ENCODE measurements at regions not wholly inside any gene's neighbourhood (a gene's known extent, or its start where the extent isn't known, plus 50 kb on each side); places are given as distances from the start of the nearest gene placed in this dataset.
"Not testable (repeated sequence)": the region's sequence is repeated elsewhere in the genome, so short reads cannot be mapped to it uniquely, and the experiment has no call there.

GRCh38 chr7:42560866-42561265 lies 323.9 kb upstream of the GLI3 start:
- peaks cover 0 to 15% (median 0%) of the 10 kb centered on the region in 3 donors for H3K9me3 ChIP-seq
- H3K4me1 ChIP-seq, result no peaks in the 10 kb centered on the region
- H3K36me3 ChIP-seq, result no peaks in the 10 kb centered on the region
- no peaks in the 10 kb centered on the region for H3K27me3 ChIP-seq
- no peak overlapping the region for H3K27ac ChIP-seq
- ATAC-seq, result no peak
- H3K4me3 ChIP-seq, result no peak overlapping the region
- TF ChIP-seq POLR2A (IDR thresholded peaks at IDR 0.05), result no peak
- TF ChIP-seq POLR2AphosphoS5 (IDR thresholded peaks at IDR 0.05), result no peak
- no peak for TF ChIP-seq CTCF (IDR thresholded peaks at IDR 0.05)
- TF ChIP-seq EP300 (IDR thresholded peaks at IDR 0.05), result no peak
- WGBS, 2 donors (ENCODE audit: low coverage in 1 of 2), result 84 to 90% methylated on average over 2 of the region's 2 CpGs

- not testable (repeated sequence) for H3K4me3 ChIP-seq, H3K27ac ChIP-seq, H3K27me3 ChIP-seq, H3K36me3 ChIP-seq, H3K4me1 ChIP-seq, ATAC-seq
- 100% methylated on average over 2 of the region's 2 CpGs; no CpG with 5 or more reads in 1 of the 2 donors for WGBS, 2 donors (ENCODE audit: low coverage in 1 of 2)
- H3K9me3 ChIP-seq, result peaks cover 0 to 22% (median 0%) of the 10 kb centered on the region in 3 donors
Measured at GRCh38 chr7:42554932-42555331, 317.9 kb upstream of the GLI3 start.

- TF ChIP-seq EP300 (IDR thresholded peaks at IDR 0.05), result no peak
- TF ChIP-seq POLR2AphosphoS5 (IDR thresholded peaks at IDR 0.05), result no peak
- no peak for TF ChIP-seq CTCF (IDR thresholded peaks at IDR 0.05)
- no peak for TF ChIP-seq POLR2A (IDR thresholded peaks at IDR 0.05)
- no peak overlapping the region for H3K4me3 ChIP-seq
- no peak overlapping the region for H3K27ac ChIP-seq
- H3K9me3 ChIP-seq, result peaks cover 0 to 22% (median 0%) of the 10 kb centered on the region in 3 donors
- H3K4me1 ChIP-seq, result no peaks in the 10 kb centered on the region
- no peak for ATAC-seq
- no peaks in the 10 kb centered on the region for H3K36me3 ChIP-seq
- no peaks in the 10 kb centered on the region for H3K27me3 ChIP-seq
Measured at GRCh38 chr7:42552227-42552626, 315.2 kb upstream of the GLI3 start.

GRCh38 chr7:42550706-42551470 lies 313.9 kb upstream of the GLI3 start:
- Histone ChIP-seq H3K36me3 (no peaks in the 10 kb centered on the region), H3K9me3 (peaks cover 0 to 22% (median 0%) of the 10 kb centered on the region in 3 donors), H3K4me3 (no peak overlapping the region), H3K4me1 (no peaks in the 10 kb centered on the region), H3K27ac (no peak overlapping the region), H3K27me3 (no peaks in the 10 kb centered on the region)
- no peak for ATAC-seq
- no peak for TF ChIP-seq EP300 (IDR thresholded peaks at IDR 0.05)
- no peak for TF ChIP-seq POLR2A (IDR thresholded peaks at IDR 0.05)
- no peak for TF ChIP-seq CTCF (IDR thresholded peaks at IDR 0.05)
- no peak for TF ChIP-seq POLR2AphosphoS5 (IDR thresholded peaks at IDR 0.05)

- no peak overlapping the region for H3K27ac ChIP-seq
- H3K27me3 ChIP-seq, result no peaks in the 10 kb centered on the region
- ATAC-seq, result no peak
- 79 to 90% methylated on average over 3 of the region's 3 CpGs for WGBS, 2 donors (ENCODE audit: low coverage in 1 of 2)
- H3K36me3 ChIP-seq, result no peaks in the 10 kb centered on the region
- H3K4me3 ChIP-seq, result no peak overlapping the region
- TF ChIP-seq POLR2AphosphoS5 (IDR thresholded peaks at IDR 0.05), result no peak
- no peak for TF ChIP-seq EP300 (IDR thresholded peaks at IDR 0.05)
- TF ChIP-seq CTCF (IDR thresholded peaks at IDR 0.05), result no peak
- no peak for TF ChIP-seq POLR2A (IDR thresholded peaks at IDR 0.05)
- no peaks in the 10 kb centered on the region for H3K4me1 ChIP-seq
- peaks cover 0 to 16% (median 0%) of the 10 kb centered on the region in 3 donors for H3K9me3 ChIP-seq
Measured at GRCh38 chr7:42549866-42550485, 313.0 kb upstream of the GLI3 start.

All from gastroesophageal sphincter (tissue), 4 donors.